IMR-90 (cell line): ENCODE measurements at regions not wholly inside any gene's neighbourhood (a gene's known extent, or its start where the extent isn't known, plus 50 kb on each side); places are given as distances from the start of the nearest gene placed in this dataset.

Experiments used
- ATAC-seq: fragments of 200-7000 bp; cut with Tn5 transposase; 2 replicates; pipeline ENCODE4 v1.9.1; 2020; ENCODE audit warnings: low read depth, mild to moderate bottlenecking, moderate library complexity
- BruUV-seq: library from RNA; stranded (reverse); fragments of 400-500 nt; replicated peaks from 2 replicates; lab custom pipeline; 2021; lab: Mats Ljungman, UMichigan
- CTCF ChIA-PET: fragments of 300-600 bp; formaldehyde crosslinking; extraction: SDS; loops from one replicate; lab custom pipeline; 2021; ENCODE audit warnings: antibody characterized with exemption; lab: Yijun Ruan, JAX
- POLR2A ChIA-PET: fragments of 300-600 bp; sonication (Branson Sonifier 250); formaldehyde crosslinking; loops from one replicate; lab custom pipeline; 2022; ENCODE audit warnings: antibody characterized with exemption; ENCODE audit not compliant: unreplicated experiment; lab: Charles Lee
- DNase-seq: peaks from one replicate; pipeline ENCODE4 v3.0.0; 2013
- H2AFZ ChIP-seq: replicated peaks from 2 replicates; pipeline ENCODE3; 2013; ENCODE audit warnings: low read length, mild to moderate bottlenecking; ENCODE audit not compliant: poor library complexity
- H2AK5ac ChIP-seq: 2 replicates; pipeline ENCODE4 v1.6.1; 2013; ENCODE audit warnings: low read depth, low read length, inconsistent platforms
- H2AK9ac ChIP-seq: replicated peaks from 2 replicates; pipeline ENCODE3; 2013; ENCODE audit warnings: mild to moderate bottlenecking, low read depth, low read length, moderate library complexity; ENCODE audit not compliant: poor library complexity
- H2BK120ac ChIP-seq: 2 replicates; pipeline ENCODE4 v1.6.1; 2013; ENCODE audit warnings: low read depth, low read length, inconsistent platforms
- H2BK15ac ChIP-seq: 3 replicates; pipeline ENCODE4 v1.6.1; 2013; ENCODE audit warnings: low read depth, low read length, inconsistent platforms
- H2BK20ac ChIP-seq: 2 replicates; pipeline ENCODE4 v1.6.1; 2013; ENCODE audit warnings: low read depth, mild to moderate bottlenecking, inconsistent platforms, low read length, moderate library complexity
- H2BK5ac ChIP-seq: 2 replicates; pipeline ENCODE4 v1.6.1; 2013; ENCODE audit warnings: mild to moderate bottlenecking, low read depth, low read length, inconsistent platforms; ENCODE audit not compliant: poor library complexity, severe bottlenecking
- H3K14ac ChIP-seq: replicated peaks from 2 replicates; pipeline ENCODE4 v1.6.1; 2013; ENCODE audit warnings: low read depth, low read length, inconsistent platforms
- H3K18ac ChIP-seq: 2 replicates; pipeline ENCODE4 v1.6.1; 2013; ENCODE audit warnings: low read depth, low read length, control low read depth
- H3K23ac ChIP-seq: 2 replicates; pipeline ENCODE4 v1.6.1; 2013; ENCODE audit warnings: low read depth, low read length, inconsistent platforms
- H3K27ac ChIP-seq: 2 replicates; pipeline ENCODE4 v1.5.1; 2013; ENCODE audit warnings: mild to moderate bottlenecking, control low read depth, low read length; ENCODE audit not compliant: insufficient read depth
- H3K27me3 ChIP-seq: 2 replicates; pipeline ENCODE4 v1.6.1; 2013; ENCODE audit warnings: low read length; ENCODE audit not compliant: control insufficient read depth, insufficient read depth
- H3K36me3 ChIP-seq: 2 replicates; pipeline ENCODE4 v1.6.1; 2013; ENCODE audit warnings: low read length, mixed read lengths; ENCODE audit not compliant: control insufficient read depth, insufficient read depth
- H3K4ac ChIP-seq: 2 replicates; pipeline ENCODE4 v1.6.1; 2013; ENCODE audit warnings: low read depth, low read length, inconsistent platforms
- H3K4me1 ChIP-seq: 2 replicates; pipeline ENCODE4 v1.6.1; 2013; ENCODE audit warnings: low read length, mixed read lengths; ENCODE audit not compliant: control insufficient read depth, insufficient read depth
- H3K4me2 ChIP-seq: 2 replicates; pipeline ENCODE4 v1.6.1; 2013; ENCODE audit warnings: low read depth, mild to moderate bottlenecking, control low read depth, low read length, moderate library complexity
- H3K4me3 ChIP-seq: 2 replicates; pipeline ENCODE4 v1.5.1; 2013; ENCODE audit warnings: low read depth, mild to moderate bottlenecking, control low read depth, low read length, moderate library complexity; ENCODE audit not compliant: insufficient read depth
- H3K56ac ChIP-seq: 2 replicates; pipeline ENCODE4 v1.6.1; 2013; ENCODE audit warnings: low read length, inconsistent platforms; ENCODE audit not compliant: insufficient read depth; ENCODE audit errors: extremely low read depth
- H3K79me1 ChIP-seq, 2 experiments: 2 replicates each; pipeline ENCODE4 v1.6.1; 2013; ENCODE audit warnings: low read length in 2 of 2, inconsistent platforms in 1 of 2, low read depth in 1 of 2
- H3K9ac ChIP-seq: 2 replicates; pipeline ENCODE4 v1.6.1; 2013; ENCODE audit warnings: low read depth, low read length, control low read depth
- H3K9me1 ChIP-seq: 2 replicates; pipeline ENCODE4 v1.6.1; 2013; ENCODE audit warnings: low read length, inconsistent platforms; ENCODE audit not compliant: insufficient read depth
- H3K9me3 ChIP-seq: 2 replicates; pipeline ENCODE4 v1.6.1; 2013; ENCODE audit warnings: low read length; ENCODE audit not compliant: control insufficient read depth, insufficient read depth
- H4K20me1 ChIP-seq: 2 replicates; pipeline ENCODE4 v1.6.1; 2013; ENCODE audit warnings: low read length, inconsistent platforms; ENCODE audit not compliant: insufficient read depth
- H4K5ac ChIP-seq: 2 replicates; pipeline ENCODE4 v1.6.1; 2013; ENCODE audit warnings: mild to moderate bottlenecking, low read depth, low read length, control low read depth
- H4K8ac ChIP-seq, 2 experiments: 2 replicates each; pipeline ENCODE4 v1.6.1; 2013; ENCODE audit warnings: low read depth in 2 of 2, low read length in 2 of 2, control low read depth in 1 of 2, inconsistent platforms in 1 of 2
- H4K91ac ChIP-seq: 2 replicates; pipeline ENCODE4 v1.6.1; 2013; ENCODE audit warnings: low read depth, low read length, inconsistent platforms; ENCODE audit not compliant: insufficient read depth
- BHLHE40 ChIP-seq: fragments of 150-350 bp; IDR thresholded peaks from 2 replicates; pipeline ENCODE4 v1.6.1; 2016; ENCODE audit warnings: mild to moderate bottlenecking, low read depth, low read length
- CHD1 ChIP-seq: IDR thresholded peaks from 2 replicates; pipeline ENCODE4 v1.6.1; 2012; ENCODE audit warnings: low read depth, low read length, improper control_type of control experiment
- CTCF ChIP-seq: conservative IDR thresholded peaks from 2 replicates; pipeline ENCODE4 v1.5.1; 2012; ENCODE audit warnings: mild to moderate bottlenecking, low read depth, low read length, improper control_type of control experiment
- ELK1 ChIP-seq: fragments of 150-350 bp; IDR thresholded peaks from 2 replicates; pipeline ENCODE4 v1.6.1; 2016; ENCODE audit warnings: low read depth, mild to moderate bottlenecking, low read length, moderate library complexity, borderline replicate concordance
- FOS ChIP-seq: fragments of 150-350 bp; IDR thresholded peaks from 2 replicates; pipeline ENCODE4 v1.6.1; 2016; ENCODE audit warnings: low read depth, low read length
- MAFK ChIP-seq: IDR thresholded peaks from 2 replicates; pipeline ENCODE4 v1.6.1; 2012; ENCODE audit warnings: low read depth, low read length, improper control_type of control experiment
- MAZ ChIP-seq: IDR thresholded peaks from 2 replicates; pipeline ENCODE4 v1.6.1; 2012; ENCODE audit warnings: low read depth, mild to moderate bottlenecking, low read length, improper control_type of control experiment, moderate library complexity, borderline replicate concordance
- MXI1 ChIP-seq: IDR thresholded peaks from 2 replicates; pipeline ENCODE4 v1.6.1; 2012; ENCODE audit warnings: low read depth, mild to moderate bottlenecking, low read length, moderate library complexity, borderline replicate concordance
- NFE2L2 ChIP-seq: fragments of 150-350 bp; IDR thresholded peaks from 2 replicates; pipeline ENCODE4 v1.6.1; 2016; ENCODE audit warnings: low read depth, mild to moderate bottlenecking, low read length
- POLR2A ChIP-seq: IDR thresholded peaks from 2 replicates; pipeline ENCODE4 v1.6.1; 2012; ENCODE audit warnings: mild to moderate bottlenecking, low read depth, low read length
- RAD21 ChIP-seq: IDR thresholded peaks from 2 replicates; pipeline ENCODE4 v1.6.1; 2012; ENCODE audit warnings: low read length, improper control_type of control experiment
- RCOR1 ChIP-seq: IDR thresholded peaks from 2 replicates; pipeline ENCODE4 v1.6.1; 2012; ENCODE audit warnings: mild to moderate bottlenecking, low read length, improper control_type of control experiment; ENCODE audit not compliant: insufficient replicate concordance
- RFX5 ChIP-seq: IDR thresholded peaks from 2 replicates; pipeline ENCODE4 v1.8.0; 2012; ENCODE audit warnings: low read depth, mild to moderate bottlenecking, low read length, moderate library complexity
- SMC3 ChIP-seq: fragments of 150-350 bp; IDR thresholded peaks from 2 replicates; pipeline ENCODE4 v1.6.1; 2016; ENCODE audit warnings: low read depth, mild to moderate bottlenecking, antibody characterized with exemption, low read length, moderate library complexity
- WGBS, 2 experiments: methylation state at CpG; one replicate each; pipeline versions ENCODE4 v1.1.5 to v1.1.7; 2013; ENCODE audit warnings: missing lambda C conversion rate in 2 of 2; ENCODE audit not compliant: insufficient read length in 1 of 2; ENCODE audit errors: extremely low coverage in 2 of 2; 5-methylcytosine and 5-hydroxymethylcytosine counted together
- dilution Hi-C: fragments of 300-500 bp; cut with HindIII; formaldehyde crosslinking; loops from one replicate; pipeline ENCODE4 v1.14.3; 2018; ENCODE audit warnings: low sequenced_read_pairs; ENCODE audit not compliant: unreplicated experiment
- in situ Hi-C: fragments of 300-500 bp; cut with MboI; formaldehyde crosslinking; loops from 3 replicates; pipeline ENCODE4 v1.14.3; 2019; ENCODE audit warnings: low sequenced_read_pairs, inconsistent platforms, mixed read lengths
- intact Hi-C: fragments of 100-400 bp; cut with micrococcal nuclease; formaldehyde crosslinking; loops from 2 replicates; pipeline ENCODE4 v1.10.0; 2022
- TF ChIP-seq, protein P1 (sequence below): fragments of 150-350 bp; IDR thresholded peaks from 2 replicates; pipeline ENCODE4 v1.6.1; 2017; ENCODE audit warnings: mild to moderate bottlenecking, antibody characterized with exemption, low read length, low read depth

DNA sequence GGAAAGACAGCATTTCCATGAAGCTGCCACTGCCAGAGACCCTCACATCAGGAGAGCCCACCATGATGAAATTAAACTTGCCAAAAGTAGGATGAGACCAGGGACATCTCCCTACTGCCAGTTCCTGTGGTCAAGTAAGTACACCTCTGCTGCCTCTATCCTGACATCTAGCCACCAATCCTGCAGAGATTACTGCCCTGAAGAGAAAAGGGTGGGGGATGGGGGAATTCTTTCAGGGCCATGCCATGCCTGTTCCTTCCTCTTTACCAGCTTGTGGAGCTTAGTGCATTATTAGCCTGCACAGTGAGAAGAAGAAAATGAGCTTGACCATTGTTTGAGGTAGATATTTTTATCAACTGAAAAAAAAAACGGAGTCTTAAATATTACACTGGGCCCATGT lies 397.2 kb upstream of the CDH2 start:
- H3K79me1 ChIP-seq: no peaks in the 10 kb centered on the region
- H2BK20ac ChIP-seq: no peak overlapping the region
- no peak overlapping the region for H2AK5ac ChIP-seq
- ATAC-seq: no peak
- intact Hi-C loops (no loop called here), dilution Hi-C loops (no loop called here), in situ Hi-C loops (no loop called here)
- no peak for TF ChIP-seq MAFK
- no peak for TF ChIP-seq BHLHE40
- no peak for TF ChIP-seq FOS
- no peak for TF ChIP-seq POLR2A
- no peak for TF ChIP-seq CHD1
- TF ChIP-seq ELK1: no peak
- TF ChIP-seq MXI1: no peak
- no peak for TF ChIP-seq MAZ
- no peak for TF ChIP-seq RCOR1
- TF ChIP-seq NFE2L2: no peak
- no peak for TF ChIP-seq RFX5
- no peak for TF ChIP-seq RAD21
- TF ChIP-seq SMC3: no peak
- TF ChIP-seq, protein P1, sequence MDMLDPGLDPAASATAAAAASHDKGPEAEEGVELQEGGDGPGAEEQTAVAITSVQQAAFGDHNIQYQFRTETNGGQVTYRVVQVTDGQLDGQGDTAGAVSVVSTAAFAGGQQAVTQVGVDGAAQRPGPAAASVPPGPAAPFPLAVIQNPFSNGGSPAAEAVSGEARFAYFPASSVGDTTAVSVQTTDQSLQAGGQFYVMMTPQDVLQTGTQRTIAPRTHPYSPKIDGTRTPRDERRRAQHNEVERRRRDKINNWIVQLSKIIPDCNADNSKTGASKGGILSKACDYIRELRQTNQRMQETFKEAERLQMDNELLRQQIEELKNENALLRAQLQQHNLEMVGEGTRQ: no peak
- no peak for TF ChIP-seq CTCF
- H2AK9ac ChIP-seq: no peak overlapping the region
- H3K14ac ChIP-seq: no peak overlapping the region
- POLR2A ChIA-PET: no interaction called here
- no peaks in the 10 kb centered on the region for H3K4me1 ChIP-seq
- CTCF ChIA-PET: no interaction called here
- H4K91ac ChIP-seq: no peak overlapping the region
- no CpG with 5 or more reads among the region's 1 CpG for WGBS, 2 experiments
- H3K23ac ChIP-seq: no peak overlapping the region
- H4K8ac ChIP-seq: no peak overlapping the region
- BruUV-seq: no TSS peak
- H2BK5ac ChIP-seq: no peak overlapping the region
- H3K9me1 ChIP-seq: no peaks in the 10 kb centered on the region
- no peak overlapping the region for H3K18ac ChIP-seq
- no peak for DNase-seq
- no peak overlapping the region for H3K56ac ChIP-seq
- H3K9me3 ChIP-seq: 0 out of 2 replicates have a peak, but pooled peaks cover 2% of the 10 kb centered on the region
- no peak overlapping the region for H3K4me2 ChIP-seq
- H3K4ac ChIP-seq: no peak overlapping the region
- no peak overlapping the region for H3K4me3 ChIP-seq
- no peaks in the 10 kb centered on the region for H3K27me3 ChIP-seq
- H4K20me1 ChIP-seq: no peaks in the 10 kb centered on the region
- H3K36me3 ChIP-seq: no peaks in the 10 kb centered on the region
- H3K27ac ChIP-seq: no peak overlapping the region
- no peak overlapping the region for H4K5ac ChIP-seq
- no peak overlapping the region for H3K9ac ChIP-seq
- no peak overlapping the region for H2BK120ac ChIP-seq
- no peak overlapping the region for H2BK15ac ChIP-seq
- no peak overlapping the region for H2AFZ ChIP-seq
